Esophagus squamous epithelium (tissue), 4 donors: ENCODE measurements at regions not wholly inside any gene's neighbourhood (a gene's known extent, or its start where the extent isn't known, plus 50 kb on each side); places are given as distances from the start of the nearest gene placed in this dataset.

Experiments used
- POLR2A ChIP-seq, 4 donors: fragments of 450-650 bp; IDR thresholded peaks; one replicate each; pipeline ENCODE4 v1.6.1; 2017; ENCODE audit warnings: antibody characterized with exemption in 4 of 4, mild to moderate bottlenecking in 4 of 4, moderate library complexity in 3 of 4
- TF ChIP-seq, protein P1 (sequence below), 6 experiments: fragments of 450-650 bp in 4 of 6; fragments of 200-600 bp in 2 of 6; sonication (generic) in 2 of 6; IDR thresholded peaks; one replicate each; pipeline ENCODE4 v1.5.1; 2016 to 2019; ENCODE audit warnings: antibody characterized with exemption in 6 of 6, mild to moderate bottlenecking in 4 of 6, moderate library complexity in 4 of 6

DNA sequence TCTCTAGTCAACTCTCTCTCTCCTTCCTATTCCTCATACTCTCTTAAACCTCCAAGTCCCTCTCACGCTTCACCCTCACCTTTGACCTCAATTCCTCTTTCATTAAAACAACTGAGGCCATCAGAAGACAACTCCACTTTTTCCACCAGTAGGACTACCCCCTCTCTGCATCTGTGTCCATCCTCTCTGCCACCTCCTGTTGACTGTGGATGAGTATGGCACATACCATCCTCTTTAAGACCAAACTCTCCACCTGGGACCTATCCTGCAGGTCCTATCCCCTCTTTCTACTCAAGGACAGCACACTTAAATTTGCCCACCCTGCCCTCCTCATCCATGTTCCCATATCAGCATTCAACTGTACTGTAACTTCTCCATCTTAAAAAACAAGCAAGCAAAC is 89.2 kb downstream of the FOXD1 start:
- TF ChIP-seq, protein P1, sequence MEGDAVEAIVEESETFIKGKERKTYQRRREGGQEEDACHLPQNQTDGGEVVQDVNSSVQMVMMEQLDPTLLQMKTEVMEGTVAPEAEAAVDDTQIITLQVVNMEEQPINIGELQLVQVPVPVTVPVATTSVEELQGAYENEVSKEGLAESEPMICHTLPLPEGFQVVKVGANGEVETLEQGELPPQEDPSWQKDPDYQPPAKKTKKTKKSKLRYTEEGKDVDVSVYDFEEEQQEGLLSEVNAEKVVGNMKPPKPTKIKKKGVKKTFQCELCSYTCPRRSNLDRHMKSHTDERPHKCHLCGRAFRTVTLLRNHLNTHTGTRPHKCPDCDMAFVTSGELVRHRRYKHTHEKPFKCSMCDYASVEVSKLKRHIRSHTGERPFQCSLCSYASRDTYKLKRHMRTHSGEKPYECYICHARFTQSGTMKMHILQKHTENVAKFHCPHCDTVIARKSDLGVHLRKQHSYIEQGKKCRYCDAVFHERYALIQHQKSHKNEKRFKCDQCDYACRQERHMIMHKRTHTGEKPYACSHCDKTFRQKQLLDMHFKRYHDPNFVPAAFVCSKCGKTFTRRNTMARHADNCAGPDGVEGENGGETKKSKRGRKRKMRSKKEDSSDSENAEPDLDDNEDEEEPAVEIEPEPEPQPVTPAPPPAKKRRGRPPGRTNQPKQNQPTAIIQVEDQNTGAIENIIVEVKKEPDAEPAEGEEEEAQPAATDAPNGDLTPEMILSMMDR (IDR thresholded peaks at IDR 0.05): no peak
- no peak for TF ChIP-seq POLR2A (IDR thresholded peaks at IDR 0.05)
